ENCODE measurements at regions not wholly inside any gene's neighbourhood (a gene's known extent, or its start where the extent isn't known, plus 50 kb on each side); places are given as distances from the start of the nearest gene placed in this dataset.
A peak's percentile ranks its signal among the peaks of the same experiment; 100 is the strongest.

- DNase-seq (ENCODE audit: low read depth), result no peak
Observed at GRCh38 chr5:175248416-175248905, 195.5 kb downstream of the DRD1 start.

GRCh38 chr5:175246889-175247520 lies 197.0 kb downstream of the DRD1 start:
- DNase-seq (ENCODE audit: low read depth), result no peak
- H3K4me3 ChIP-seq (ENCODE audit: low read length), result no peak overlapping the region
- TF ChIP-seq CTCF (conservative IDR thresholded peaks at IDR 0.05; ENCODE audit: low read depth, low read length), result no peak

More at GRCh38 chr5:175248416-175248905, 195.5 kb downstream of the DRD1 start:
- no peak for TF ChIP-seq CTCF (conservative IDR thresholded peaks at IDR 0.05; ENCODE audit: low read depth, low read length)
- no peak overlapping the region for H3K4me3 ChIP-seq (ENCODE audit: low read length)

DNA sequence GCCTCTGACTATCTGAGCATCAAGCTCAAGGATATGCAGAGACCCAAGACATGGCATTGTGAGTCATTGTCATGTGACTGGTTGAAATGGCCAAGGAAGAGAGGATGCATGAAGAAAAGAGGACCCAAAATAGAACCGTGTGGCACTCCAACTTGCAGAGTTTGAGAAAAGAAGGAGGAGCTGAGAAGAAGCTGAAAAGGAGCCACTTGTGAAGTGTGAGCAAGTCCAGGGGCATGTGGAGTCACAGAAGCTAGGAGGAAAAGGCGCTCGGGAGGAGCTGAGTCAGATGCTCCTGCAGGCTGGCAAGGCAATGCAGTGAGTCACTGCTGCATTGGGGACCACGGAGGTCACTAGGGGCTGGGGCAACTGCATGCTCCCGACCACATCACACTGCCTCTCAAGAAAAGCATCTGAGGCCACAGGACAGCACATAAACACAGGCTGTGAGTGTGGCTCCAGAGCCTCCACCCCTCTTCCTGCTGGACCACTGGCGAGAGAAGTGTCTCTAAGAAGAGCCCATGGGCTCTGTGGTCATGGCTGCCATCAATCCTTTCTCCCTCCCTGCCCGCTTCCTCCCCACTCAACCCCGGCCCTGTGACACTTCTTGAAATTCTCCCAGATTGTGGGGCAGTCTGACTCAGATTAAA lies 197.6 kb downstream of the DRD1 start:
- no peak for TF ChIP-seq CTCF (conservative IDR thresholded peaks at IDR 0.05; ENCODE audit: low read depth, low read length)
- DNase-seq (ENCODE audit: low read depth), result peak; percentile 82
- no peak overlapping the region for H3K4me3 ChIP-seq (ENCODE audit: low read length)

DNA sequence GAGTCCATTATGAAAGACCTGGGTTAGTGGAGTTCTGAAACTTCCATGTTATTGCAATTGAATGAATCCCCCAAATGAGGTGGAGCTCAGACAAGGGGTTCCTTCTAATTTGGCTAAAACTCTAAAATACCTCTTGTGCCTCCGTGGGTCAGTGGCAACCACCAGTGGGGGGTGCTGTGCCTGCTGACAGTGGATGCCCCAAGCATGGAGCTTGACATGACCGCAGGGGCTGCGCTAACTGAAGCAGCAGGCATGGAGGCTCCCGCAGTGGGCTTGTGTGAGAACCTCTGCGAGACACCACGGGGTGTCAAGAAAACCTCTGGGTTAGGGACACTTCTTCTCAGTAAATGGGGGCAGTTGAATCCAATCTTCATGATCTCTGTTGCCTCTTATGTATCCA lies 200.5 kb downstream of the DRD1 start:
- TF ChIP-seq CTCF (conservative IDR thresholded peaks at IDR 0.05; ENCODE audit: low read depth, low read length), result no peak
- DNase-seq (ENCODE audit: low read depth), result no peak
- H3K4me3 ChIP-seq (ENCODE audit: low read length), result no peak overlapping the region

GRCh38 chr5:175242207-175242606 lies 201.8 kb downstream of the DRD1 start:
- DNase-seq (ENCODE audit: low read depth), result no peak
- H3K4me3 ChIP-seq (ENCODE audit: low read length), result no peak overlapping the region
- TF ChIP-seq CTCF (conservative IDR thresholded peaks at IDR 0.05; ENCODE audit: low read depth, low read length), result no peak

- no peak for TF ChIP-seq CTCF (conservative IDR thresholded peaks at IDR 0.05; ENCODE audit: low read depth, low read length)
- no peak for DNase-seq (ENCODE audit: low read depth)
- no peak overlapping the region for H3K4me3 ChIP-seq (ENCODE audit: low read length)
Observed at GRCh38 chr5:175238326-175238725, 205.7 kb downstream of the DRD1 start.

- TF ChIP-seq CTCF (conservative IDR thresholded peaks at IDR 0.05; ENCODE audit: low read depth, low read length), result no peak
- no peak for DNase-seq (ENCODE audit: low read depth)
Observed at GRCh38 chr5:175236176-175236575, 207.8 kb downstream of the DRD1 start.

More at GRCh38 chr5:175236176-175236575, 207.8 kb downstream of the DRD1 start:
- H3K4me3 ChIP-seq (ENCODE audit: low read length), result no peak overlapping the region
